ENCODE measurements at regions not wholly inside any gene's neighbourhood (a gene's known extent, or its start where the extent isn't known, plus 50 kb on each side); places are given as distances from the start of the nearest gene placed in this dataset.

DNA sequence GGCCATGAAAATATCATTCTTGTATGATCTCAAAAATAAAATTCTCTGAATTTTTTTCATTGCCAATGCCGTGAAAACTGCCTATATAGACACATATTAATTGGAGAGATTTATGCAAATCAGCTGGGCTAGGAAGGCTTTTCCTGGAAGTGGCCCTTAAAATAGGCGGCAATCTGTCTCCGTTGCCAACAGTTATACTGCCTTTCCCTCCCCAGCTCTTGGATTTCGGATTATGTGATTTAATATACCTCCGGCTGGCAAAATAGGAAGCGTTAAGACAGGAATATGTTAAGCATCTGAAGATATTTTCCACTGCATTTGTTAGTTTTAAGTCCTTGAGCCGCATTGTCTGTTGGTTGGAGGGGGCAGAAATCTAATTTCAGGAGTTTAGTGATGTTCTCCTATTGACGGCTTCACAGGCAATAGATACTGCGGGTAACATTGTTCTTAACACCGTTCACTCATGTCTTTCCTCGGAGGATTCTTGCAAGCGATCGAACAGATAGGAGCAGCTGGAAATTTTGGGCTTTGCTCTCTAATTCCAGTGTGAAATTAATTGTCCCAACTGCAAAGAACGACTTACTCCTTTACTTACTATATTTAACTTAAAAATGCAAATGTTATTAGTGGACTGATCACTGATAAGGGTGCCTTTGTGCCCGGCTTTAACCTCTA, 113.3 kb downstream of the LINC00237 start:
- no peak for DNase-seq (ENCODE audit: low read depth)

DNA sequence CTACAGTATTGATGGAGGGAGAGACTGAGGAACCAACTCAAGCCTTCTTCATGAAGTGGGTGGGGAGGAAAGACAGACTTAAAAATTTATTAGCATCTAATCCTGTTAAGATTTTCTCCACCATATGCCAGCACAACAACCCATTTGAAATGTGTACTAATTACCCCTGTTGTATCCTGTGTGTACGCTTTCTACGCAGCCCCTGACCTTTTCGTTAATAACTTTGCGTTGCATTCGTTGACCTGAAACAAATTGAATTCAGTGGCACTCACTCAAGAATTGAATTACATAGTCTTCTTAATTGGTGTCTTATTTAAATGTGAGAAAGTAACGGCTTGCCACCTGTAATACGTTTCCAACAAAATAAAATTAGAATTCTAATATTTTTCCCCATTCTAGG, 113.9 kb downstream of the LINC00237 start:
- DNase-seq (ENCODE audit: low read depth) = no peak

DNA sequence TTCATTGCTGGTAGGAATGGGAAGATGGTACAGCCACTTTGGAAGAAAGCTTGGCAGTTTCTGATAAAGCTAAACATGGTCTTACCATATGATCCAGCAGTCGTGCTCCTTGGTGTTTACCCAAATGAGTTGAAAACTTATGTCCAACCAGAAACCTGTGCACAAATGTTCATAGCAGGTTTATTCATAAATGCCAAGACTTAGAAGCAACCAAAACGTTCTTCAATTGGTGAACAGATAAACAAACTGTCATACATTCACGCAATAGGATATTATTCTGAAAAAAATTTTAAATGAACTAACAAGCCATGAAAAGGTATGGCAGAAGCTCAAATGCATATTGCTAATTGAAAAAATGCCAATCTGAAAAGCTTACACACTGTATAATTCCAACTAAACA, 117.1 kb downstream of the LINC00237 start:
- DNase-seq (ENCODE audit: low read depth) = no peak

DNA sequence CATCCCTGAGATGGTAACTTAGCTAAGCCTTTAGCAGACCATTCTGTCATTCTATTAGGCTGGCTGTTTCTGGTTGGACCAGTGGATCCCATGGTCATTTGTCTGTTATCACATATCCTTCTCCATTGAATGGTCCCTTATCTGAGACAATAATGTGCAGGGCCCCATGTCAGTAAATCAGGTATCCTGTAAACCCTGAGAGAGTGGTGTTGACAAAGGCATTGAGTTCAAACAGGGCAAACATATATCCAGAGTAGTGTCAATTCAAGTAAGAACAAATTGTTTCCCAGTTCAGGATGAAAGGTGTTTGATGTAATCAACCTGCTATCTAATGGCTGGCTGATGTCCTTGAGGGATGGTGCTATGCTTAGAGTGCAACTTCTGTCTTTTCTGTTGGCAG, 126.2 kb downstream of the LINC00237 start:
- no peak for DNase-seq (ENCODE audit: low read depth)

DNA sequence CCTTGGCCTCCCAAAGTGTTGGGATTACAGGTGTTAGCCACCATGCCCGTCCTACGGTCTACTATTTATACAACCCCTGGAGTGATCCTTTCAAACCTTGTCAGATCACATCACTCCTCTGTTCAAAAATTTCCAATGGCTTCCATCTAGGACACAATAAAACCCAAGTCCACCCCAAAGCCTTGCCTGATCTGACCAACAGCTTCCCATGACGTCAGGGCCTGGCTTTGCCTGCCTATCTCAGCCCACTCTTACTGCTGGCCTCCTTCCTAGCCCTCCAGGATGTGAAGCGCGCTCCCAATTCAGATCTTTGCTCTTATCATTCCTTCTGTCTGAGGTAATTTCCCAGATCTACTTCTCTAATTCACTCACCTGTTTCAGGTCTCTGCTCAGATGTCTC, 128.4 kb downstream of the LINC00237 start:
- no peak for DNase-seq (ENCODE audit: low read depth)

DNA sequence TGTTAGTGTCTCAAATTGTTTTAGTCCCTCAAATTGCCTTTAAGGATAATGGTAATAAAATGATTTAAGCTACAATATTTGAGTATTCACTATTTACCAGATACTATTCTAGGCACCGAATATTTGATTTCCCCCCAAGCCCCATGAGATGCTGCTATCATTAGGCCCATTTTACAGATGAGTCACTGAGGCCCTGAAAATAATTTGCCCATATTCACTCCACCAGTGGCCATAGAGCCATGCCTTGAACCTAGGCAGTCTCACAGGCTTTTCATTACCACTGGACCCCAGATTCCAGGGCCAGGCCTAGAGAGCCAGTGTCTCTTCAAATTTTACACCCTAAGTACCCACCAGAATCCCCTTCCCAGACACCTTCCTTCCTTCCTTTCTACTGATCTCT, 133.7 kb downstream of the LINC00237 start:
- DNase-seq (ENCODE audit: low read depth) = no peak

DNA sequence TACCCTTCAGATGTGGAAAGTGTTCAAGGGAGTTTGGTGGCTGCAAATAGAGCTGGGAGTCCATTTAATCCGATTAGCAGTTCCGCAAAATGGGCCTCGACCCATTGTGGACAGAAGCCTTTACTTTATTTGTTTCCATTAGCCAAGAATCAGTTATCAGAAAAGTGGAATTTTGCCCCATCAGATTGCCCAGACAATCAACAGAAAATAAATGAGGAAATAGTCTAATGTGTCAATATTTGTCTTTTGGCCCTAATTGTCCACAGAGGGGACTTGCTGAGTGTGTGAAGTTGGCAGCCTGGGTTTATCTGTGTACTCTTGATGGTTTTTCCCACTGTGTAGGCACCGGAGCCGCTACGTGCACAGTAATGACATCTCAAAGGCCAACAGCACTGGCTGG, 134.3 kb downstream of the LINC00237 start:
- no peak for DNase-seq (ENCODE audit: low read depth)

DNA sequence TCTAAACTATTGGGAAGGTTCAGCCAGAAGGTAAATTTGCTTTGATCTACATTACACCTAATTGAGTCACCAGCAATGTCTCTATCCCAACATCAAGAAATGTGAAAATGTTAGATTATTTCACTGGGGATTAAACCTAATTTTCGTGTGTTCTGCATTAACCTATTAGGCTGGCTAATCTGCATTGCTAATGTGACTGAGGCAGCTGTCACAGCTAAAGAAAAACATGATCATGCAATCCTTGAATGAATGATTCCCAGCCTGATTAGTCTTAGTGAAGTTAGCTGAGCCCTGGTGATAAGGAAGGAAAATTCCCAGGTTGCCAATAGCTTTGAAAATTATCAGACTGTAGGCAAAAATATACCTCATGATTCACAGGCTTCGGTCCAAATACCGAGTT, 135.3 kb downstream of the LINC00237 start:
- no peak for DNase-seq (ENCODE audit: low read depth)

DNA sequence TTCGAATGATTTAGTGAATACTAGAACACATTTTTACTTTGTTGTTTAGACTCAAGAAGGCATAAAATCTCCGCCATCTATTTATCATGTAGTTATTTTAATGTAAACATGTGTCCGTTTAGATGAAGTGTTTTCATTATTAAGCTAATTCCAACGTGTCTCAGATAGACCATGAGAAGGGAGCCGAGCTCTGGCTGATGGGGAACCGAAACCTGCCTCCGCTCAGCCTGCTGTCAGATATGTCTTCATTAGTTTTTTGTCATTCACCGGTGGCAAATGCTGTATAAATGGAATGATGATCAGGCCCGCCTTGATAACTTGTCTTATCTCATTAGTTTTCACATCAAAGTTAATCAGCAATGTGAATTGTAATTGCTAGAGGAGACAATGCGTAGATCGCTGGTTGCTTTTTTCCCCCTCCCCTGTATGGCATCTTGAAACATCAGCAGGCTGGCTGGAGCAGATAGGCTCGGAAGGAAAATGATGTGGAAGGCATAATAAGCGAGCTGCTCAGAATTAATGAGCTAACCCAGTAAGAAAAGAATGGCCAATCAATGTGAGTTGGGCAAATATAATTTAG, 136.4 kb downstream of the LINC00237 start:
- no peak for DNase-seq (ENCODE audit: low read depth)

DNA sequence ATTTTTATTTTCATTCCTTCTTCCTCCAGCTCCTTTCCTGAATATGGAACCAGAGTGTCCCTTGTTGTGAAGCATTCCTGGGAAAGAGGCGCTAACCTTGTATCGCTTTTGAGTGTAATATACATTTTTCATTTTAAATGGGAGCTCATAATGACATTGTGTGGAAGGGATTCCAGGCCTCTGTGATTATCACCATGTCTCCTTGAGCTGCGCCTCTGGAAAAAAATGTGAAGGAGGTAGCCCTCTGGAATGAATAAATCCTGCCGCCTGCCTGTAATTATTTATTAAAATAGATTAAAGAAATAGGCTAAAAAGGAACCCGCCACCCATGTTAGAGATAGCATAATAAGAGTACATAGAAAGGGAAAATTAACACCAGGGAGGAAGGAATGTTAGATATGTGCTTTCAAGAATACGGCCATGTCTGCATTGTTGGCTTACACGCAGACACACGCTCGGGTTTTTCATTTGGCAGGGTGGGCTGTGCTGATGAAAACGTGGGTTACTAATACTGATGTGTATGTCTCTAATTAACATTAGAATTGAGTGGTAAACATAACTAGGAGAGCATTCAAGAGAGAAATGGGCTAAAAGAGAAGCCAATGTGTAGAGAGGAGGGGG, 138.5 kb downstream of the LINC00237 start:
- DNase-seq (ENCODE audit: low read depth) = no peak

DNA sequence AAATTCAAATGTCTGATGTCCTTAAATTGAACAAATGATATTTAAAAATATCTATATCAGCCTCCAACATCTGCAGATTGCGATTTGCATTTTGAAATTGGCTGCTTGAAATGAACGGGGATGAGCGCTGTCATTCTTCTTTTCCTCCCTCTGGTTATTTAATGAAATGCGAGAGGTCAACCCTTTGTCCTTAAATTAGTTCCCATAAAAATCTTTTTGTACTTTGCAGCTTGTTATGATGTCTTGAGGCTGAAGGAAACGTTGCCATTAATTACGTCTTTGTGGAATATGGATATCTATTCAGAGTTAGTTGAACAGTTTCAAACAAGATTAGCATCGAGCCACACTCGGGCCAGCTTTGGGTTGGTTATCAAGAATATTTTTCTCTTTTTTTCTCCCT, 140.0 kb downstream of the LINC00237 start:
- no peak for DNase-seq (ENCODE audit: low read depth)

DNA sequence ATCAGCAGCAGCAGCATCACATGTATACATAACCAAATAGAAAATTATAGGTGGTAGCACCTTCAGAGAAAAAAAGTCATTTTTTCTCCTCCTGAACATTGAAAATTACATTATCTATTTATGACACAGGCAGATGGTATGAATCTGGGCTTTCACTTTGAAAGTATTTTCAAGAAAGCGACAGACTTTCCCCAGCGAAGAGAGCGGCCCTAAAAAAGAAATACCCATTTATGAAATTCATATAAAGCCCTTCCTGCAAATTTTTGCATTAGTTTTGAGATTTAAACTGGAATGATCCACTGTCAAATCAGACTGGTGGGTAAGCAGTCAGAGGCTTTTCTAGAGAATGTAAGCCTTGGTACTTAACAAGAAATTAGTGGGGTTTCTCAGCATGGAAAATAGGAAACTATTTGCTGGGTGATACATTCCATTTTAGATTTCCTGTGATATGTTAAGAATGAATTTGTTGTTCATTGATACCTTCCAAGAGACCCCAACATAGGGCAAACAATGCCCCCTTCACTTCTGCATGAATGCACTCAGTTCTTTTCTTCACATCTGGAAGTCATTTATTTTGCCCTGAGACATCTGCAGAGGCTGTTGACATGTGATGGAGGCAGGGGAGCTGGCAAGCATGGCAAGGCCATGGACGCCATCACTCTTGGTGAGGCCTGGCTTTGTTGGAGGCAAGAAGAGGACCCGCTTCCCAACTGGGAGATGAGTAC, 147.0 kb downstream of the LINC00237 start:
- DNase-seq (ENCODE audit: low read depth) = no peak

DNA sequence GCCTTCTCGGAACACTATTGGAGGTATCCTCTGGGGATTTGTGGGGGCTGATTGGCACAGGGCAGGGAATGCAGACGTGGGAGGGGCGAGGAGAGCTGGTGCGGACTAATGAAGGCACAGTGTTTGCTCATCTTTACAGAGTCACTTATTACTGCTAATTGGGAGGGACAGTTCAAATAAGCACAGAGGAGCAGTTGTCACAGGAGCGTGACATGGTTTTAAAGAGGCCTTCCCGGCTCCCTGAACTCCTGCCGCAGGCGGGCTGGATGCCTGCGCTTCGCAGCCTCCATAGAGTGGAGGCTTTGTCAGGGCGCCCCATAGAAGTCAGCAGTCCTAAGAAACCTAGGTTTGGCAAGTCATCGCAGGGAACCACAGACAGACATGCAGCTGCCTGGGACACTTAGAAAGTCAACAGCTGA, 149.6 kb downstream of the LINC00237 start:
- DNase-seq (ENCODE audit: low read depth) = no peak

DNA sequence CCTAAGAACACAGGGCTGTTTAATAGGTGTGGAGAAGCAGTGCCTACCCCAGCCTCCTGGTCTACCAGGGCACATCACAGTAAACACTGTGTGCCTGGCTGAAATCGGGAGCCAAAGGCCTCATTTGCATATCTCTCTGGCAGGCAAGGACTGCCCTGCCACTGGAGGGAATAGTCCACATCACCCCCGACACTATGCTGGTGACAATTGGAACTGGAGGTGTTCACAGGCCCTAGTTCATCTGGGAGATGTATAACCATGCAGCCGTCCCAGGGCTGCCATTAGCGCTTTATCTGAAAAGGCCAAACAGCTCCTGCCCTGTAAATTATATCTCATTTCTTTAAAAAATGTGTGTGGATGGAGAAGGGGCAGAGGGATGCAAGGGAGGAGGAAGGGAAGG, 150.3 kb downstream of the LINC00237 start:
- no peak for DNase-seq (ENCODE audit: low read depth)

DNA sequence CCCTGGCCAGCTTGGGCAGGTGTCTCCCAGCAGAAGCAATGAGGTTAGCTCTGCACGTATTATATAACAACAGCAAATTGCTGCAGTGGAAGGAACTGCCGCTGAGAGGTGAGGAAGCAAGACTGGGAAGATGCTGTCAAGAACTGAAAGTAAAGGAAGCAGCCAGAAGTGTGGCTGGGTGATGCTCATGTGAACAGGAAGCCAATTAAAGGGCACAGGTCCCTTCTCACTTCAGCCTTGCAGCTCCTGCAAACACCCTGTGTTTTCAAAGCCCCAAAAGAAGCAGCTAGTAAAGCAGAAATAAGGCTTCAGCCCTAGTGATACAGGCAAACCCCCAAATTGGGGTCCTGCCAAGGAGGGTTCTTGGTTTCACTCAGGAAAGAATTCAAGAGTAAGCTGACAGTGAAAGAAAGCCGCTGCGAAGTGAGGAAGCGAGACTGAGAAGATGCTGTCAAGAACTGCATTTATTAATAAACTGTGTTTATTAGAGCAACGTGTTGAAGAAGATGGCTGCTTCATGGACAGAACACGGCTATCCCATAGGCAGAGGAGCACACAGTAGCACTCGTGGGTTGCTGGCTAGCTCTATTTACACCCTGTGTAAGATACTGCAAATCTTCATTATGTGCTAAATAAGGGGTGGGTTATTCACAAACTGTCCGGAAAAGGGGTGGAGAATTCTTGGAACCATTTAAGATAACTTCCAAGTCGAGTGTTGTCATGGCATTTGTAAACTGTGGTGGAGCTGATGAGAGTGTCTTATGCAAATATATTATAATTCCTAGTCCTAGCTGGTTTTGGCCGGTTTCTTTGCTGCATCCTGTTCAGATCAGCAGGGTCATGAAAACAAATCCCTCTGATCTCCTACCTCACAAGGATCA, 152.2 kb downstream of the LINC00237 start:
- no peak for DNase-seq (ENCODE audit: low read depth)

DNA sequence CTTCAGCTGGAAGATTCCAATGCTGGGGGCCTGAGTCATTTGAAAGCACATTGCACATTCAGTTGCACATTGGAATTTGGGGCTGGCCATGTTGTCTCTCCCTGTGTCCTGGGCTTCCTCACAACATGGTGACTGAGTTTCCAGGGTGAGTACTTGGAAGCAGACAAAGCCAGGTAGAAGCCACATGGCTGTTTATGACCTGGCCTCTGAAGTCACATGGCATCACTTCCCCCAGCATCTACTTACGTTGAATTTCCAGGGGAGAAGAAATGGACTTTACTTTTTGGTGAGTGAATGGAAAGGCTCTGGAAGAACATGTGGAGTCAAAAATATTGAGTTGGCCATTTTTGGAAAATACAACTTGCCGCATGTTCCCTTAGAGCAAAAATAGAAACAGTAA, 155.5 kb downstream of the LINC00237 start:
- DNase-seq (ENCODE audit: low read depth) = no peak

DNA sequence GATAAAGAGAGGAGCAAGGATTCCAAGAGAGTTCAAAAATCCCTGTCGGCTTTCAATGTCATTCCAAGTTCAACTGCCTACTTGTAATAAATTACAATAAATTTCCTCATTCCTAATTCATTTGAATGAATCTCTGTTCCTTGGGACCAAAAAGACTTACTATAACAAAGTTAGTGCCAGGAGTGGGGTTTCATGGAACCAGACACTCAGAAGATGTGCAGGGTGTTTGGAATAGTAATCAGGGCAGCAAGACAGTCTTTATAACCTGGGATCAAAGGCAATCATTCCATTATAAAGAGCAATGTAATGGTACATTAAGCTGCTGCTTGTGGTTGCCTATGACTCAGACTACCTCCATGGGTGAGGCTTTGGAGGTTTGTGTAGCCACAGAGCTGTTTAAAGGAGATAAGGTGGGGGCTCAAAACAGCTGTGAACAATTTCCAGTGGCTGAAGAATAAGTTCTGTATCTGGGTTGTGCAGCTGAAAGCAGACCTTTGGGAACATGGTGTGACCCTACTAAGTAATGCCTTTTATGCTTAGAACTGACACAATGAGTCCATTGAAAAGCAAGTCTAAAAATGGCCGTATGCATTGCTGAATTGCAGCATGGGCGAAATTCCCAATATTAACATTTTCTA, 159.9 kb downstream of the LINC00237 start:
- DNase-seq (ENCODE audit: low read depth) = no peak

DNA sequence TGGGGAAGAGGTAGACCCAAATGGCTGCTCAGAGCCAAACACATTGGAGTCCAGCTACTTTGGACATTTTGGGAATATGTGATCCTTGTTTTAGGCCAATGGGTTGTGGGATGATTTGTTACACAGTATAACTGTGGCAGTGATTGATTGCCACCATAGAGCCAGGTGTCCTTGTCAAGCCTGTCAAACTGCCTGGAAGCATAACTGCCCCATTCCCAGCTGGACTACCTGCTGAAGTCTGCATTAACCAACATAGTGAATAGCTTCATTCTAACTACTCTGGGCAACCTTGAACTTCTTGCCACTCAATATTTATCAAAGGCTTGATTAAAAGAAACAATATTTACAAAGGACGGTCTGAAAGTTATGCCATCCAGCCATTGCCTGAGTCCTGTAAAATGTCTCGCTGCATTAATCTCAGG, 164.7 kb downstream of the LINC00237 start:
- no peak for DNase-seq (ENCODE audit: low read depth)

DNA sequence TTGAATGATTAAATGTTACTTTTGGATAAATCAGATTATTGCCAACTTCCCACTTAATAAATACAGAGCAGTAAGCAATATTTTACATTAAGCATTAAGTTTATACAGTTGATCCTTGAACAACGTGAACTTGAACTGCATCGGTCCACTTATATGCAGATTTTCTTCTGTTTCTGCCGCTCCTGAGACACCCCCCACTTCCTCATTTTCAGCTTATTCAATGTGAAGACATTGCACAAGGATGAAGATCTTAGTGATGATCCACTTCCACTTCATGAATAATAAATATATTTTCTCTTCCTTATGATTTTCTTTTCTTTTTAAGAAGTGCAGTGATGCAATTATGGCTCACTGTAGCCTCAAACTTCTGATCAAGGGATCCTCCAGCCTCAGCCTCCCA, 167.2 kb downstream of the LINC00237 start:
- no peak for DNase-seq (ENCODE audit: low read depth)

DNA sequence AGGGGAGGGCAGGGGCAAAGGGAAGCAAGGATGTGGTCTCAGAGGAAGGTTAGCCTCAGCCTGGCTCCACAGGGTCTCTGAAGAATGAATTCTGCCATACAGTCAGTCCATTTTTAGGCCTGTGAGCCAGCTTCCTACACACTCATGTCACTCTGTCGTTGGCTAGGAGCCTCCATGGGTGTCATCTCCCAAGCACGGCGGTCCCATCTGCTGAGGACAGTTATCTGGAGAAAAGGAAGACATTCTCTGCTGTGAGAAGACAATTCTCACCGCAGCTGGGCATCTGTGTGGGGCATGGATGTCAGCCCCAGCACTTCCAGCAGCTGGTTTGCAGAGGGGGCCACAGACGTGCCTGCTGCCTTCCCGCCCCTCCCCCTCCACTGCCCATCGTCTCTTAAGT, 167.6 kb downstream of the LINC00237 start:
- DNase-seq (ENCODE audit: low read depth) = no peak

DNA sequence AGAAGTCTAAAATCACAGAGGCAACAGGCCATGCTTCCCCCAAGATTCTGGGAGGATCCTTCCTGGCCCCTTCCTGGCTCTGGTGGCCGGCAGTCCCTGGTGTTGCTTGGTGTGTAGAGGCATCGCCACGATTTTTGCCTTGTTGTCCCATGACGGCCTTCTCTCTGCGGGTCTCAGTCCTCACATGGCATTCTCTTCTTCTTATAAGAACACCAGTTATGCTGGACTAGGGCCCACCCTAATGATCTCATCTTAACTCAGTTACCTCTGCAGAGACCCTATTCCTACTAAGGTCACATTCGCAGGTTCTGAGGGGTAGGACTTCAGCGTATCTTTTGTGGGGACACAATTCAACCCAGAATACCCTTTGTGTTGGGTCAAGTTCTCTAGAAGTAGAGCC, 168.0 kb downstream of the LINC00237 start:
- DNase-seq (ENCODE audit: low read depth) = no peak
